KBM-7 (cell line): ENCODE measurements at regions not wholly inside any gene's neighbourhood (a gene's known extent, or its start where the extent isn't known, plus 50 kb on each side); places are given as distances from the start of the nearest gene placed in this dataset.

Source experiments
- DNase-seq: peaks from one replicate; pipeline ENCODE4 v3.0.0-alpha.2; 2015
- in situ Hi-C: fragments of 300-500 bp; cut with MboI; formaldehyde crosslinking; loops from 2 replicates; pipeline ENCODE4 v1.14.3; 2020; ENCODE audit warnings: low sequenced_read_pairs, low pct_unique_long_range_greater_than_20kb, mixed read lengths

DNA sequence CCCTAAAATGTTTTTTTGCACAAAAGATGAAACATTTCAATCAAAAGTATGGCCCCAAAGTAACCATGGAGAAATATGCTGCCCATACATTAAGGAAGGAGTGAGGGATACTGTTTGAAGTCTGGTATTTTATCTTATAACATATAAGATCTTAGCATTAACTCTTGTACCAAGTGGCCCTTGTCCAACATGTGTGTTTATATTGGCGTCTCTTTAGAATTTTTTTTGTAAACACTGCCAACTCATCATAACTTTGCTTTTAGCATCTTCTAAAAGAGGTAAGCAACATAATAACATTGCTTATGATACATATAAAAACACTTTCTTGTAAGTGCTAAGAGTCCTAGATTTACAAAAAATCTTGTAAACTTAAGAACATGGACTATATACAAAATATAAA, 419.7 kb downstream of the ADAMTS20 start:
- in situ Hi-C loops, result no loop called here
- DNase-seq, result no peak

DNA sequence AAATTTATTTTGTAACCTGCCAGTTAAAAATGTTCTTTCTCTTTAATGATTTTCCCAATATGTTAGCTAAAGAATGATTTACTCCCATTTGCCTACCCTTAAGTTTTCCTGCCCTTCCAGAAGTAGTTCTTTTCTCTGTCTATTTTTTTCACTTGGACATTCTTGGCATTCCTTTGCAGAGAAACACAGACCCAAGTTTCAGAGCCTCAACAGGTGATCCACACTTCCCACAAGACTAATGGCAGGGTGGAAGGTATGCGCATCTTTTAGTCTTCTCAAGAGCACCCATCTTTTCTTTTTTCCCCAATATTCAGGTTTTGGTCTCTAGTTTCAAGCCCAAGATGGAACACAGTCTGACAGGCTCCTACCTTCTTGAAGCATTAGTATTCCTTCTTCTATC, 420.7 kb downstream of the ADAMTS20 start:
- in situ Hi-C loops, result no loop called here
- DNase-seq, result no peak

DNA sequence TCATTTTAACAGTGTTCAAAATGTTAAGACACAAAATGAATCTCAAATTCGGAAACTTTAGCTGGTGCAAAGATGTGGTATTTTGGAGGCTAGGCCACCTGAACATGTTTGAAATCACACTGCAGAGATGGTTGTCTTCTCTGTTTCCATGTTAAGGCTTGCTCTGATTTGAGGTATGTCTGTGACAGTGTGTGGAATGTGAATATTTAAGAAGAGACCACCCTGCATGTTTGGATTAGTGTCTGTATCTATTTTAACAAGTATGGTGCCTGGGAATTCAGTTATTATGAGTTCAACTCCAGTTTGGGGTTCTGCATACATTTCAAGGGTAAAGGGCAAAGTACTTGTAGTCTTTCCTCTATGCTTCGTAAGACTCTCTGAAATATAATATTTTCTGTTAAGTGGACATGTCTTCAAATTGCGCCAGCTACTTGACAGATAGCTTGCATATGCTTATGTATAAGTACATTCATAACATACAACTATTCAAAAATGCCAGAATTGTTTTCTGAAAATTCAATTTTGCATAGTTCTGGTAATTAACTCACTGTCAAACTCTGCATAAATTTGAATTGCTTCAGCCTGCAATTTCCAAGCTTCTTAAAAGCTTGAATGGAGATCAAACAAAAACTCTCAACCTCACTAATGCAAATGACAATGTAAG, 424.0 kb downstream of the ADAMTS20 start:
- in situ Hi-C loops, result no loop called here
- no peak for DNase-seq

DNA sequence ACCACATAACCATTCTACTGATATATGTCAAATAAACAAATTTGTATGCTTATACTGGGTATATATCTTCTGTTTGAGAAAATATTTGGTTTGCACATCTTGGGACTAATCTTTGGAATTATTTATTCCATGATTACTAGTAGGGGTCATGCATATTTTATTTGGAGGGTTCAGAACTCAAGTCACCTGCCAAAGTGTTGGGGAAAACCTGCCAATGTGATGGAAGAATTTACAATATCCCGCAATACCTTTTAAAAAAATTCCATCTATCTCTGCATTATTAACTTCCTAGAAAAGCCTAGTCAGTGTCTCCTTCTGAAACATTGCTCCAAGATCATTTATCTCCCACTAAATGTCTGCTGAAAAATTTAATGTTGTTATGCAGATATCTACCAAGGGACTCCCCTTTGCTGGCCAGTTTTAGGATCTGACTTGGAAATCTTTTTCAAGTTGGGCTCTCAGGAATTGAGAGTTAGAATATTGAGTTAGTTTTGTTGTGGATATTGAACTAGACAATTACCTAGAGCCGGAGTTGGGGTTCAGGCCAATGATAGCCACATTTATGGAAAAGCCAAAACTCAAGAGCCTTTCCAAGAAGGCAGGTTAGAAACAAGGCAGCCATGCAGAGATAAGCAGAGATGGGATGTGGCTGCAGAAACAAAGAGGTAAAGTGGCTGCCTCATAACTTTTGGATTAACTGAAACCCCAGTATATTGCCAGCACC, 425.2 kb downstream of the ADAMTS20 start:
- in situ Hi-C loops, result no loop called here
- DNase-seq, result no peak

DNA sequence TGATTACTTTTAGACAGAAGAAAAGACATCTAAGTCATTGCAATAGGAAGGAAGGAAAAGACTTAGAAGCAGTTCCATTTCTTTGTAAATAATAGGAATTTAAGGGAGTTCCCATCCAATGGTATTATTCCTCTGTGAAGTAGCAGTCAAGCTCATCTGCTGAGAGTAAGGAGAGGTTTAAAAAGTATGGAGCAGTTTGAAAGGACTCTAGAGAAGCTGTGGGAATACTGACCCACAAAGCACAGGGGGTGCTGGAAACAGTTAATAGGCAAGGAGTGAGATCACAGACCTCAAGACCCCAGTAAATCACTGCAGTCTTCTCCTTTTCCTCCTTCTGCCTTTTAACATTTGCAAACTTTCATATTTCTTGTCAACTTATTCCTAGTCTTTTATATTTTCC, 428.5 kb downstream of the ADAMTS20 start:
- in situ Hi-C loops, result no loop called here
- DNase-seq, result no peak

DNA sequence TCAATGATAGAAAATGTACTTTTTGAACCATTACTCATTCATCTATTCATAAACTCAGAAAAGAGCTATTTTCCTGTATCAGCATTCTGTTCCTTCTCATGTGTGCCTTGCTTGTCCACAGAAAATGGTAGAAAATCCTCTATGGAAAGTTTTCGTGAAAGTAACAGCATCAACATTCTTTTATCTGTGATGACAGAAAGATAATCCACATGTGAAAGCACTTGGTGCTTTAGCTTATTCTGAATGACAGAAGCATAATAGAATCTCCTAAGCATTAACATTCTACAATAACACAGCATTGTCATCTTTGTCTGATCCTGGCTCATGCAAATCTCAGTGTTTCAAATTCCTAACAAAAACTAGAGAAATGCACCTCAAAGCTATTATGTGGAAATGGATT, 431.9 kb downstream of the ADAMTS20 start:
- in situ Hi-C loops, result no loop called here

DNA sequence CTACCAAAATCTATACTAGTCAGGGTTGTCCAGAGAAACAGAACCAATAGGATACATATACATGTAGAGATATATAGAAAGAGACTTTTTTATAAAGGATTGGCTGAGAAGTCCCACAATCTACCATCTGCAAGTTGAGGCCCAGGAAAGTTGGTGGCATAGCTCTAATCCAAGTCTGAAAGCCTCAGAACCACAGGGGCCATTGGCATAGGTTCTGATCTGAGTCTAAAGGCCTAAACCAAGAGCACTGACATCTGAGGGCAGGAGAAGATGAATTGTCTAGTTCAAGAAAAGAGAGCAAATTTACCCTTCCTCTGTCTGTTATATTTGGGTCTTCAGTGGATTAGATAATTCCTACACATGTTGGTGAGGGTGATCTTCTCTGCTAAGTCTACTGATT, 433.1 kb downstream of the ADAMTS20 start:
- in situ Hi-C loops, result no loop called here
- no peak for DNase-seq

More for the DNA sequence above, 431.9 kb downstream of the ADAMTS20 start:
- DNase-seq, result no peak

DNA sequence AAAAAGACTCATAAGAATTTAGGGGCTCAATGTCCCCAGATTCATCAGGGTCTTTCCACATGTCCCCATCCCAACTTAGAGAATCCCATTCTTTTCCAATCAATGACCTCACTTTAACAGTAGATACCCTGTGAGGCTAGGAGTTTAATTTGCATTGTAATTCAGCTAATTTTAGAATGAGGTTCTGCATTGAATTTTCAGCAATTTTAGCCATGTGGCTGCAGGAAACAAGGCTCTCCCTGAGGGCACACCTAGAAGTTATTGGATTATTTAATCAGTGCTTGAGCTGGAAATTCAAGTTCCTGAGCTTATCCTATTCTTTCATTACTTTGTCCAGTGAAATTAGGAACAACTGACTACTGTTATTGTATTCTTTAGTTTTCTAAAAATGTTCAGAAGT, 433.8 kb downstream of the ADAMTS20 start:
- no peak for DNase-seq
- in situ Hi-C loops, result no loop called here

DNA sequence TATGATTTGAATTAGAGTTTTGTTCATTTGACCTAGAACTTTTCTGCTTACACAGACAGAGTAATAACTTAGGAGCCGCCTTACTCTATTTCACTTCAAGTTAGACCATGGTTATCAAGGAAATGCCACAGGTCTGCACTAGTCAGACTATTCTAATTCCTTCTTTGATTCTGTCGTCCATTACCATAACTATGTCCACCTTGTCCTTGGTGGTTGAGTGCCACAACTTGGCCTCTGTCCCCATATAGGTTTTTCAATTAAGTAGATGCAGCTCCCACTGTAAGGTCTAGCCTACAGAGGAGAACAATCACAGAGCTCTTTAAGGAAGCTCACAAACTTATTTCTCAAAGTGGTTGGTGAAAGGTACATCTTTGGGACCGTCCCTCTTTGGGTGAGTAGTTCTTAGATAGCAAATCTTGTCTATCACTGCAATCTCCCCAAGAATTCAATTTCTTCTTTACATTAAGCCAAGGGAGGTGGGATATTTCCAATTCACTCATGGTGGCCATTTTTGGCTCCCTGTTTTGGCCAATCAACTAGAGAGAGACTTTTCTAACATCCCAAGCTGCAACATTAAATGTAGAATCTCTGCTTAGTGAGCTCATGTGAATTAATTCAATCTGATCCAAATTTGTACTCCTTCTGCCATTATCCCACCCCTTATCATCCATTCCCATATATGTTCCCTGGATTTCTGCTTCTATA, 434.6 kb downstream of the ADAMTS20 start:
- no peak for DNase-seq
- in situ Hi-C loops, result no loop called here

DNA sequence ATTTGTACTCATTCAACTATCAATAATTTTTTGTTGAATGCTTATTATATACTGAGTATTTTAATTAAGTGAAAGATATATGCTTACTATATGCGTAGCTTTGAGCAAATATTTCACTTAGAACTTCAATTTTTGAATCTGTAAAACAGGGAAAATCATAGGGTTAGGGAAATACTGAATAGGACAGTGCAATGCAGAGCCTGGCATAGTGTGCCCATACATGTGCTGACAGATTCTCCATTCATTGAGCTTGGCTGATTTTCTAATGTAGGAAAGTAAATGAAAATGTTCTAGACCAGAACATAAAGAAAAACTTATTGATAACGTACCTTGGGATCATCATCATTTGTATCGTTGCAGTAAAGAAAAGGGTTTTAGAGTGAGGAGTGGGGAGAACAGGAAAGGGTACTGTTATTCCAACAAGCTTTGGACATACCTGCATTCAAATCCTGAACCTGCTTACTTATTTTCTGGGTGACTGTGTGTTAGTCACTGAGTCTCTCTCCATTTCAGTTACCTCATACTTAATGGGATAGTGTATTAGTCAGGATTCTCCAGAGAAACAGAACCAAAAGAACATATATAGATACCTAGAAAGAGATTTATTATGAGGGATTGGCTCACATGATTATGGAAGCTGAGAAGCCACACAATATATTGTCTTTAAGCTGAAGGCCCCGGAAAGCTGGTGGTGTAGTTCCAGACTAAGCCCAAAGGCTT, 436.4 kb downstream of the ADAMTS20 start:
- in situ Hi-C loops, result no loop called here
- no peak for DNase-seq

DNA sequence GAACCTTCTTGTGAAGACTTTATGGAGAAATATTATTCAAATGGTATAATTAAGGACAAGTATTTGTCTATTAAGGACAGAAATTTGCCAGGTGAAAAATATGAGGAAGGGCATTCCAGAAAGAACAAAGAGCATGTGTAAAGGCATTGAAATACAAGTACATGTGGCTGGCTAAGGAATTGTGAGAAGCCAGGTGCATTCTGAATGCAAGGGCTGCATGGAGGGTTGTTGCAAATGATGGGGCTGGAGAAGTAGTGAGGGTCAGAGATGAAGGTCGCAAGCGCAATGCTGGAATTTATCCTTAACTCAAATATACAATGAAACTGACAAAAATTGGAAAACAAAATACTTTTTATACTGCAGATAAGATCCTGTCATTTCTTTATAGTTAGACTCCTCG, 437.7 kb downstream of the ADAMTS20 start:
- in situ Hi-C loops, result no loop called here
- no peak for DNase-seq

DNA sequence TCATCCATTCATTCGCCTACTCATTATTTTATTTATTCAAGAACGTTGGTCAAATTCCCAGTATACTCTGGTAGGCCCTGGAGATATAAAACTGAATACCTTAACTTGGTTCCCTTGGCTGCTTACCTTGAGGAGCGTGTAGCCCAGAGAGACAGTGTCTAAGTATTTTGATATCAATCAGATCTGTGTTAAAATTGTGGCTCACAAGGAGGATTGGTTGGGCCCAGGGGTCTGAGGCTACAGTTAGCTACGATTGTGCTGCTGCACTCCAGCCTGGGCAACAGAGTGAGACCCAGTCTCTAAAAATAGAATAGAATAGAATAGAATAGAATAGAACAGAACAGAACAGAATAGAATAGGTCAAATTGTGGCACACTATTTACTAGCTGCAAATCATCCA, 438.4 kb downstream of the ADAMTS20 start:
- DNase-seq, result no peak
- in situ Hi-C loops, result no loop called here

DNA sequence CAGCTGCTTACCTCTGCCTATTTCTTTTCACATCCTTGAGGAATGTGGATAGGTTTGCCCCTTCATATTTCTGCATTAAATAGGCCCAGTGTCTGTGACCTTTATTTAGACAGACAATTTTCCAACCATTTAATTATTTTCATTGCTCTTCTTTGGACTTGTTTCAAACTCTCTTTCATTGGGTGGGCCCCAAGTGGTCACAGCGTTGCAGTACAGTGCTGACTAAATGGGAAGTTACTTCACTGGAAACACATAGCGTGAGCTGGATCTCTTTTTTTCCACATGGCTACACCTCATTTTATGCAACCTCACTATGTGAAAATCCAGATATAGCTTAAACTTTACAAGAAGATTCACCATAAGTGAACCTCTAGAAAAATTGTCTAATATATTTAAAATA, 438.9 kb downstream of the ADAMTS20 start:
- no peak for DNase-seq
- in situ Hi-C loops, result no loop called here

DNA sequence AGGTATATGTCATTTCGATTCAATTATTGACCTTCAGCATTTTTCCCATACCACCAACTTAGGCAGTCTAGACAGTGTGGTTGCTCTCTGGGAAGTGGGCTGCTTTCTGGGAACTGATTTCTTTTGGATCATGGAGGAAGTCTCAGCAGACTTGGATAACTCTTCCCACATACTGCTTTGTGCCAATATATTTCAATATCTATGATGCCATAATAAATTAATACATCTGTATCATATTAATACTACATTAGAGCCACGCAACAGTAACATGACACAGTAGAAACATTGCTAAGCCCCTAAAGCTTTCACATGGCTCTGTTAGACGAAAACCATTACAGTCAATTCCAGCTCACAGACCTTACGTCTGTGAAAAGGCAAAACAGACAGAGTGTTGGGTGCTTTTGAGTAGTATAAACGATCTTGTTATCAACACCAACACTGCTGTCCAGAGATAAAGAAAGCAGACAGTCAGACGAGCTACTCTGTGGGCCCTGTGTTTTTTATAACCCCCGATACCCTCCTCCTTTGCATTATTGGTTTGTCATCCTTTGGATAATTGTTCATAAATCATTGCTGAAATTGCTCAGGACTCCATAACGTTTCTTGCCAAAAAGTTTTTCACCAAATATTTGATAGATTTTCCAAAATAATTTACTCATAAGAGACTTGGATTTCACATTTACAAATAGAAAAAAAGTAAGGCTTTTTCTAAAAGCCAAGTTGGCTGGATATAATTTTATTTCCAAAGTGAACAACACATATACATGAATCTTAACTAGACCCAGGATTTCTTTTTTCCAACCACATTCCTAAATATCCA, 439.7 kb downstream of the ADAMTS20 start:
- no peak for DNase-seq
- in situ Hi-C loops, result no loop called here

DNA sequence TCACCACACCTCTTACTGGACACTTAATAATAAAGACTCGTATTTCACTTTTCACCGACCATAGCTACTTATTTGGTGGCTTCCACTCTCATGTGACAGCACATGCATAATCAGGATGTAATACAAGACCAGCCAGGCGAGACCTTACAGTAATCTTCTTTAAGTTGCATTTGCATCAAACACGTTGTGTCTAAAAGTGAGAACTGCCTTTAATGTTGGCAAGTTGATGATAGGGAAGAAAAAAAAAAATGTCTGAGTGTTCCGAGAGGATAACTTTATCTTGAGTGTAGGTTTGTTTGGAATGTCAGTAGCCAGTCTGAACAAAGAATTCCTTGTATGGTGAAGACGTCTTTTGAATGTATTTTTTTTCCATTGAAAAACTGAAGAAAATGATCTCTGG, 440.4 kb downstream of the ADAMTS20 start:
- in situ Hi-C loops, result no loop called here
- no peak for DNase-seq

DNA sequence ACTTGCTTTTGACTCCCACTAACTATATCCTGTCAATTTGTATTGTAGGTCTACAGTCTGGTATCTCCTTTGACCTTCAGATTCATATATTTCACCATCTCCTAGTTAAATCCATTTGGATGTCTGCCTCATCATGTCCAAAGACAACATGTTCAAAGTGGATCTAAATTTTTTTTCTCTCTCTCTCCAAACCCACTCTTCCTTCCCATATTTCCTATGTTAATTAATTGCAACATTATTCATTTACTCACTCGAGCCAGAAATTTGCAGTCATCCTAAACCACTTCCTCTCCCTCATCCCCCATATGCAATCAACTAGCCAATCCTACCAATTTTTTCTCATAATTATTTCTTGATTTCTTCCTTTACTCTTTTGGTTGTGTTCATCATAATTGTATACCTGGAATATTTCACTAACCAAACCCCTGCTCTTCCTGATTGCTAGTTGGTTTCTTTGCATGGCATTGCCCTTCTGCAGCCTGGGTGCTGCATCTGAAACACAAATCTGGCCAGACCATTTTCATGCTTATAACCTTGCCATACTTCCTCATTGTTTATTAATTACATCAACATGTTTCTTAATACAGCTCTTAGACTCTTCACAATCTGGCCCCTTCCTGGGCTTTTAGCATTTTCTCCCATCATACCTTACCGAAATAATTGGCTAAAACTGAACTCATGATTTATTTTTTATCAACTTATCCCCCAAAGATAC, 442.2 kb downstream of the ADAMTS20 start:
- in situ Hi-C loops, result no loop called here
- DNase-seq, result no peak

DNA sequence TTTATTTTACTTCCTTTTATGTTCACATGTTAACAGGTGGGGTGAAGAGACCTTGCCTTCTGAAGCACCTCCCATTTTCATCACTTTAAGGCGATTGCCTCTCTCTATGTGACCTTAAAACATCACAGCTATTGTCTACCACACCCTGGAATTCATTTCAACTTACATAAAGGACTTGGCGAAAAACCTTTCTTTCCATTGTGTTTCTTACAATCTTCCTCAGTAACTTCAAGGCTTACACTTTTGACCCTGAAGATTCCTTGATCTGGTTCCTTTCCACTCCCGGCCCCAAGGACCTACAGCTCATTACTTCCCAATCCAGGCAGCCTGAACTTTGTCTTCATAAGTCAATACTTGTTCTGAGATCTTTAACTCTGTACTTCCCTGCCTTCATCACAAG, 443.3 kb downstream of the ADAMTS20 start:
- in situ Hi-C loops, result no loop called here
- no peak for DNase-seq

DNA sequence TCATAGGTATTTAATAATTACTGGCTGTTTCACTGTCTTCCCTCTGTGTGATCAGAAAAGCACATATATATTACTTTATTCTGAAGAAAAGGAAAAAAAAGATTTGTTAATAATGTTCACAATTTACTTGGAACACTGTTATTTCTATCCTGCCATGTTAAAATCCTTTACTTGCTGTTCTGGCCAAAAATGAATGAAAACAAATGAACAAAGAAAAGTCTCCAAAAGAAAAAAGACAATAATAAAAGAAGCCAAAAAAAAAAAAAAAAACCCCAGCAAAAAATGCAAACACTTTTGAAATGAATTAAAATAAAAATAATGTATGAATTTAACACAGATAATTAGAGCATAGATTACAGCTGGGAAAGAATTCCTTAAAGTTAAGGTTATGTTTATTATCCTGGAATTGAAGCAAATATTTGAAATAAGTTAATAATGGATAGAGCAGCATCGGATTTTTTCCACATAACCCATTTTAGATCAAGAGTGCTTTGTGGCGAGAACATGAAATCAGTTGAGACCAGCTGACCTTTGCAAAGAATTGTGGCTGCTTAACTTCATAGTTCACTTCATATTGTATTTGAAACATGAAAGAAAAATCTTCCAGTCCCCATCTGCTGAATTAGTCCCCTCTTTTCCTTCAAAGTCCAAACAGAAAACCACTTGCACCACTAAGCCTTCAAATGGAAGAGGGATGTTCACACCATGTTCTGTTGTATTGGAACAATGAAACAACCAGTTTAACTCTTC, 444.8 kb downstream of the ADAMTS20 start:
- DNase-seq, result no peak
- in situ Hi-C loops, result no loop called here
